8988T (cell line): ENCODE measurements at regions not wholly inside any gene's neighbourhood (a gene's known extent, or its start where the extent isn't known, plus 50 kb on each side); places are given as distances from the start of the nearest gene placed in this dataset.

Experiments used
- DNase-seq: peaks from one replicate; pipeline ENCODE4 v3.0.0; 2011

- no peak for DNase-seq
Observed at GRCh38 chr1:50289495-50289894, 133.7 kb downstream of the DMRTA2 start.

GRCh38 chr1:50285994-50286393, 137.2 kb downstream of the DMRTA2 start:
- no peak for DNase-seq

GRCh38 chr1:50279622-50280330, 143.5 kb downstream of the DMRTA2 start:
- no peak for DNase-seq

- no peak for DNase-seq
Observed at GRCh38 chr1:50278961-50279360, 144.3 kb downstream of the DMRTA2 start.

GRCh38 chr1:50278410-50278809, 144.8 kb downstream of the DMRTA2 start:
- DNase-seq, result no peak

GRCh38 chr1:50275566-50275965, 147.7 kb downstream of the DMRTA2 start:
- DNase-seq, result no peak

- no peak for DNase-seq
Observed at GRCh38 chr1:50272912-50273311, 150.3 kb downstream of the DMRTA2 start.

GRCh38 chr1:50271968-50272578, 151.2 kb downstream of the DMRTA2 start:
- no peak for DNase-seq

GRCh38 chr1:50271337-50271736, 151.9 kb downstream of the DMRTA2 start:
- DNase-seq, result no peak

GRCh38 chr1:50270926-50271325, 152.3 kb downstream of the DMRTA2 start:
- no peak for DNase-seq

- no peak for DNase-seq
Observed at GRCh38 chr1:50268049-50268448, 155.2 kb downstream of the DMRTA2 start.

- DNase-seq, result no peak
Observed at GRCh38 chr1:50266509-50266908, 156.7 kb downstream of the DMRTA2 start.

GRCh38 chr1:50265790-50266314, 157.1 kb downstream of the ELAVL4 start:
- no peak for DNase-seq

GRCh38 chr1:50264590-50264989, 155.9 kb downstream of the ELAVL4 start:
- DNase-seq, result no peak

GRCh38 chr1:50262436-50262835, 153.7 kb downstream of the ELAVL4 start:
- DNase-seq, result no peak

- DNase-seq, result no peak
Observed at GRCh38 chr1:50261951-50262350, 153.2 kb downstream of the ELAVL4 start.

GRCh38 chr1:50257940-50258685, 149.4 kb downstream of the ELAVL4 start:
- no peak for DNase-seq

GRCh38 chr1:50257029-50257428, 148.3 kb downstream of the ELAVL4 start:
- DNase-seq, result no peak
